GM18868 (cell line): ENCODE measurements at regions not wholly inside any gene's neighbourhood (a gene's known extent, or its start where the extent isn't known, plus 50 kb on each side); places are given as distances from the start of the nearest gene placed in this dataset.
"Not testable (repeated sequence)": the region's sequence is repeated elsewhere in the genome, so short reads cannot be mapped to it uniquely, and the experiment has no call there.

Experiments
- ATAC-seq: cut with Tn5 transposase; IDR thresholded peaks from one replicate; pipeline ENCODE4 v1.9.1; 2021; ENCODE audit warnings: mild to moderate bottlenecking, moderate library complexity; ENCODE audit not compliant: unreplicated experiment

- no peak for ATAC-seq
Measured at GRCh38 chr5:42950116-42950455, 90.0 kb downstream of the ANXA2R start.

- peak; percentile 65 for ATAC-seq
Measured at GRCh38 chr5:42949348-42950115, 90.6 kb downstream of the ANXA2R start.

GRCh38 chr5:42948961-42949347, 91.2 kb downstream of the ANXA2R start:
- ATAC-seq: no peak

GRCh38 chr5:42944989-42945388, 95.1 kb downstream of the ANXA2R start:
- no peak for ATAC-seq

- ATAC-seq: no peak
Measured at GRCh38 chr5:42943931-42944631, 96.0 kb downstream of the ANXA2R start.

GRCh38 chr5:42940853-42941252, 99.3 kb downstream of the ANXA2R start:
- no peak for ATAC-seq

- ATAC-seq: not testable (repeated sequence)
Measured at GRCh38 chr5:42932011-42932410, 108.1 kb downstream of the ANXA2R start.

GRCh38 chr5:42931451-42931850, 108.7 kb downstream of the ANXA2R start:
- not testable (repeated sequence) for ATAC-seq

GRCh38 chr5:42930934-42931333, 109.2 kb downstream of the ANXA2R start:
- no peak for ATAC-seq

- ATAC-seq: no peak
Measured at GRCh38 chr5:42929871-42930270, 110.2 kb downstream of the ANXA2R start.

GRCh38 chr5:42927730-42928129, 112.4 kb downstream of the ANXA2R start:
- peak; percentile 100 for ATAC-seq

- ATAC-seq: no peak
Measured at GRCh38 chr5:42924686-42925085, 113.0 kb upstream of the SELENOP start.

GRCh38 chr5:42924226-42924625, 112.5 kb upstream of the SELENOP start:
- no peak for ATAC-seq

GRCh38 chr5:42923710-42924109, 112.0 kb upstream of the SELENOP start:
- no peak for ATAC-seq

GRCh38 chr5:42919600-42919999, 107.9 kb upstream of the SELENOP start:
- ATAC-seq: no peak

GRCh38 chr5:42915306-42915866, 103.7 kb upstream of the SELENOP start:
- no peak for ATAC-seq

- ATAC-seq: no peak
Measured at GRCh38 chr5:42912184-42912798, 100.6 kb upstream of the SELENOP start.

- peak; percentile 88 for ATAC-seq
Measured at GRCh38 chr5:42908509-42909488, 97.1 kb upstream of the SELENOP start.

GRCh38 chr5:42908086-42908485, 96.4 kb upstream of the SELENOP start:
- ATAC-seq: peak; percentile 1

- ATAC-seq: no peak
Measured at GRCh38 chr5:42905827-42906226, 94.1 kb upstream of the SELENOP start.

GRCh38 chr5:42900734-42901133, 89.0 kb upstream of the SELENOP start:
- ATAC-seq: no peak
